MCF 10A (cell line): ENCODE measurements at regions not wholly inside any gene's neighbourhood (a gene's known extent, or its start where the extent isn't known, plus 50 kb on each side); places are given as distances from the start of the nearest gene placed in this dataset.

Experiments
- BruUV-seq: library from RNA; stranded (reverse); fragments of 400-500 nt; replicated peaks from 2 replicates; lab custom pipeline; 2021; lab: Mats Ljungman, UMichigan
- CTCF ChIA-PET: fragments of 300-600 bp; sonication (Branson Sonifier 250); formaldehyde crosslinking; extraction: SDS; loops from one replicate; lab custom pipeline; 2021; ENCODE audit warnings: antibody characterized with exemption, inconsistent platforms; lab: Yijun Ruan, JAX
- POLR2A ChIA-PET: fragments of 300-600, 350-650 bp; sonication (Branson Sonifier 250); formaldehyde crosslinking; extraction: SDS; loops from one replicate; lab custom pipeline; 2020; ENCODE audit warnings: antibody characterized with exemption, inconsistent platforms; lab: Yijun Ruan, JAX
- DNase-seq: peaks from one replicate; pipeline ENCODE4 v3.0.0-alpha.2; 2018; ENCODE audit not compliant: unreplicated experiment
- H3K27ac Mint-ChIP-seq: one replicate; pipeline ENCODE4 v1.8.0; 2022; ENCODE audit warnings: mild to moderate bottlenecking, low read depth, mixed read lengths; ENCODE audit not compliant: unreplicated experiment
- H3K27me3 Mint-ChIP-seq: one replicate; pipeline ENCODE4 v1.8.0; 2022; ENCODE audit warnings: mixed read lengths; ENCODE audit not compliant: insufficient read depth, unreplicated experiment
- H3K36me3 Mint-ChIP-seq: one replicate; pipeline ENCODE4 v1.8.0; 2022; ENCODE audit warnings: mild to moderate bottlenecking, moderate library complexity, mixed read lengths; ENCODE audit not compliant: insufficient read depth, unreplicated experiment
- H3K4me1 Mint-ChIP-seq: one replicate; pipeline ENCODE4 v1.8.0; 2022; ENCODE audit warnings: mixed read lengths; ENCODE audit not compliant: insufficient read depth, unreplicated experiment
- H3K4me3 Mint-ChIP-seq: one replicate; pipeline ENCODE4 v1.8.0; 2022; ENCODE audit warnings: mild to moderate bottlenecking, moderate library complexity, mixed read lengths; ENCODE audit not compliant: unreplicated experiment
- H3K9me3 Mint-ChIP-seq: one replicate; pipeline ENCODE4 v1.8.0; 2022; ENCODE audit warnings: mixed read lengths; ENCODE audit not compliant: unreplicated experiment
- intact Hi-C: fragments of 100-400 bp; cut with micrococcal nuclease; formaldehyde crosslinking; loops from 2 replicates; pipeline ENCODE4 v1.14.1; 2022
- TF ChIP-seq, protein P1 (sequence below): fragments of 200-600 bp; IDR thresholded peaks from one replicate; pipeline ENCODE4 v1.8.0; 2022; ENCODE audit warnings: antibody characterized with exemption, mild to moderate bottlenecking; ENCODE audit not compliant: unreplicated experiment

DNA sequence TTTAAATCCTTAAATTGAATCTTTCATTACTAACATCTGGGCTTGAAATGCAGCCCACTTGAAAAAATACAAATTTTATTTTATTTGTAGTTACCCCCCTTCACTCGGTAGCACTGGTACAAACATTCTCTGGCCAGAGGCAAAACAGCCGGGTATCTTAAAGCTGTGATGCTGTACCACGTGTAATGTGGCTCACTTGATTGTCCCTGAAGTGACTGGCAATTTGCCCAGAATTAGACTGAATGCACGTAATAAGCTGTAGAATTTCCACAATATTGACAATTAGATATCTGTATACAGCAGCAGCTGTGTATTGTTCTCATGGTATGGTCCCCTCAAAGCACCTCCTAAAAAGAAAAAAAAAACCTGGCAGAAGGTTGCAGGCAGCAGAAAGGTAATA lies 192.8 kb upstream of the TBC1D5 start:
- BruUV-seq = no TSS peak
- ChIA-PET CTCF (interaction anchor here (0.7 kb wide), 1 partner anchor 19 kb away, joined by 3 read pairs; no protein-coding TSS in a partner anchor), POLR2A (no interaction called here)
- TF ChIP-seq, protein P1, sequence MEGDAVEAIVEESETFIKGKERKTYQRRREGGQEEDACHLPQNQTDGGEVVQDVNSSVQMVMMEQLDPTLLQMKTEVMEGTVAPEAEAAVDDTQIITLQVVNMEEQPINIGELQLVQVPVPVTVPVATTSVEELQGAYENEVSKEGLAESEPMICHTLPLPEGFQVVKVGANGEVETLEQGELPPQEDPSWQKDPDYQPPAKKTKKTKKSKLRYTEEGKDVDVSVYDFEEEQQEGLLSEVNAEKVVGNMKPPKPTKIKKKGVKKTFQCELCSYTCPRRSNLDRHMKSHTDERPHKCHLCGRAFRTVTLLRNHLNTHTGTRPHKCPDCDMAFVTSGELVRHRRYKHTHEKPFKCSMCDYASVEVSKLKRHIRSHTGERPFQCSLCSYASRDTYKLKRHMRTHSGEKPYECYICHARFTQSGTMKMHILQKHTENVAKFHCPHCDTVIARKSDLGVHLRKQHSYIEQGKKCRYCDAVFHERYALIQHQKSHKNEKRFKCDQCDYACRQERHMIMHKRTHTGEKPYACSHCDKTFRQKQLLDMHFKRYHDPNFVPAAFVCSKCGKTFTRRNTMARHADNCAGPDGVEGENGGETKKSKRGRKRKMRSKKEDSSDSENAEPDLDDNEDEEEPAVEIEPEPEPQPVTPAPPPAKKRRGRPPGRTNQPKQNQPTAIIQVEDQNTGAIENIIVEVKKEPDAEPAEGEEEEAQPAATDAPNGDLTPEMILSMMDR = no peak
- H3K4me3 Mint-ChIP-seq = no peak overlapping the region
- H3K9me3 Mint-ChIP-seq = peaks cover 7% of the 10 kb centered on the region
- intact Hi-C loops = no loop called here
- H3K27ac Mint-ChIP-seq = no peak overlapping the region
- H3K36me3 Mint-ChIP-seq = peaks cover 5% of the 10 kb centered on the region
- H3K4me1 Mint-ChIP-seq = no peaks in the 10 kb centered on the region
- H3K27me3 Mint-ChIP-seq = no peaks in the 10 kb centered on the region
- no peak for DNase-seq

DNA sequence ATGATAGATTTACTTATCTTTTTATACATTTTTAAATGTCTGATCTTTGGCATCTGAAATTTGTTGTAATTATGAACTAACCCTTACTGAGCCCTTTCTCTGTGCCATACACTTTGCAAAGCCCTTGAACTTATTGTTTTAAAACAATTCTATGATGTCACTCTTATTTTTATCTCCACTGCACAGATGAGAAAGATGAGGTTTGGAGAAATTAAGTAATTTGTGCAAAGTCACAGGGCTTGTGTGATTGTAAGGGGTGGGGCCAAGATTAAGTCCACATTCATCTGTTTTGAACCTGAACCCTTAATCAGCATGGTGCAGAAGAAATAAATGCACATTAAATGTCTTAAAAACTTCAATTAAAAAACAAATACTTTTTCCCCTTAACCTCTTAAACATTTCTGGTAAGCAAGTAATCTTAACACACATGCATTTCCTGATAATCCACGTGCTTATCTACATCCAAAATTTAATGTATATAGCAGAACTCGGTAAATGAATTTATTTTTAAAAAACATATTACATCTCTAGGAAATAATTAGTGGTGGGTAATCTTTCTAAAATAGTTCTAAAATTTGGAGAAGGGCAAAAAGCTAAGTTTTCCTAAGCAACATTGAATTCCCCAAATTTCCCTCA lies 189.8 kb upstream of the TBC1D5 start:
- TF ChIP-seq, protein P1 = no peak
- POLR2A ChIA-PET = no interaction called here
- Mint-ChIP-seq H3K27me3 (no peaks in the 10 kb centered on the region), H3K4me3 (no peak overlapping the region), H3K27ac (no peak overlapping the region), H3K9me3 (peaks cover 7% of the 10 kb centered on the region), H3K4me1 (no peaks in the 10 kb centered on the region), H3K36me3 (no peaks in the 10 kb centered on the region)
- BruUV-seq = no TSS peak
- CTCF ChIA-PET = no interaction called here
- DNase-seq = no peak
- intact Hi-C loops = no loop called here

DNA sequence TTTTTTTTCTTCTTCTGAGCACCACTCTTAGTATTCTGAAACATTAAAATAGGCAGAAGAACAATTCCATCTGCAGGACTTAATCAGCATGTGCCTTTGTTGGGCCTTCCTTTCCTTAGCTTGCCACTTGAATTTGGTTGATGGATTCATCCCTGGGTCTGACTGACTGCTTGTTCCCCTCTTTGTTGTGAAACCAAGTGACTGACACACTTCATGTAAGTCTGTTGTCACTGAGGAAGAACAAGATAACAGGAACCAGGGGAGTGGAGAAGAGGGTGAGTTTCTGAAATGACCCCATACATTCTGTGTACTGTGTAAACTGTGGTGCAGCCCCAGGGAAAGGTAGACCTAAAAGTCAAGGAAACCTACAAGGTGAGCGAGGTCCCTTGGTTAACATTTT lies 188.7 kb upstream of the TBC1D5 start:
- DNase-seq = no peak
- Mint-ChIP-seq H3K9me3 (peaks cover 7% of the 10 kb centered on the region), H3K27ac (no peak overlapping the region), H3K4me1 (no peaks in the 10 kb centered on the region), H3K36me3 (no peaks in the 10 kb centered on the region), H3K4me3 (no peak overlapping the region), H3K27me3 (no peaks in the 10 kb centered on the region)
- no TSS peak for BruUV-seq
- ChIA-PET POLR2A (no interaction called here), CTCF (no interaction called here)
- TF ChIP-seq, protein P1 = no peak
- intact Hi-C loops = no loop called here

DNA sequence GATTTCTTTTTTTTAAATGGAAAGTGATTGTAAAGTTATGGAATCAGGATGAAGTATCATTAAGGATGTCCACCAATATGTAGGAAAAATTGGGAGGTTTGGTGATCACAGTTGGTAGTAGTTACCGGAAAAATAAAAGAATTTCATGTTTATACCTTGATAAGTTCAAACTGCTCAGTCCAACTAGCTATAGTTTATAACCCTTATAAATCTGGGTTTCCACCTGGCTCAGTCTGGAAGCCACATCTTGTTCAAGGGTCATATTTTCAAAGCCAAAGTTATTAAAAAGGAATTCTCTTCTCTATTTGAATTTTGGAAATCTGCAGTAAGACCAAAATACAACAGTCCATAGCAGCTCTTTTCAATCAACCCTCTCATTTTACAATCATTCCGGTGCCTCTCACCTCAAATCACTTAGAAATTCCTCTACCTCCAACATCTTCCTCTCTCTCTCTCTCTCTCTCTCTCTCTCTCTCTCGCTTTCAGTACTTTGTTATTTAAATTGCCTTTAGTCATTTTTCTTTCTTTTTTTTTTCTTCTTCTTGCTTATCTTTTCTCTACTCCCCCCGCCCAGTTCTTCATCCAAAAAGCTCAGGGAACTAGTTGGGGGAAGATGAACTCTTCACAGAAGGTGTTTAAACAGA lies 186.2 kb upstream of the TBC1D5 start:
- H3K27me3 Mint-ChIP-seq = no peaks in the 10 kb centered on the region
- intact Hi-C loops = no loop called here
- no peaks in the 10 kb centered on the region for H3K4me1 Mint-ChIP-seq
- no peak for DNase-seq
- TF ChIP-seq, protein P1 = no peak
- CTCF ChIA-PET = no interaction called here
- peaks cover 7% of the 10 kb centered on the region for H3K9me3 Mint-ChIP-seq
- H3K27ac Mint-ChIP-seq = no peak overlapping the region
- no peaks in the 10 kb centered on the region for H3K36me3 Mint-ChIP-seq
- H3K4me3 Mint-ChIP-seq = no peak overlapping the region
- no TSS peak for BruUV-seq
- POLR2A ChIA-PET = no interaction called here
